NOMO-1 (cell line): ENCODE measurements at regions not wholly inside any gene's neighbourhood (a gene's known extent, or its start where the extent isn't known, plus 50 kb on each side); places are given as distances from the start of the nearest gene placed in this dataset.
"Not testable (repeated sequence)": the region's sequence is repeated elsewhere in the genome, so short reads cannot be mapped to it uniquely, and the experiment has no call there.

ENCODE experiments used
- DNase-seq, 2 experiments: peaks; one replicate each; lab custom pipeline; 2025; ENCODE audit not compliant: unreplicated experiment in 2 of 2; lab: John Stamatoyannopoulos, UW

GRCh38 chr5:91500758-91501157, 117.6 kb upstream of the ARRDC3 start:
- no peak for DNase-seq

GRCh38 chr5:91499943-91500531, 116.9 kb upstream of the ARRDC3 start:
- peak in 1 of 2 experiments; percentile 36 for DNase-seq

DNA sequence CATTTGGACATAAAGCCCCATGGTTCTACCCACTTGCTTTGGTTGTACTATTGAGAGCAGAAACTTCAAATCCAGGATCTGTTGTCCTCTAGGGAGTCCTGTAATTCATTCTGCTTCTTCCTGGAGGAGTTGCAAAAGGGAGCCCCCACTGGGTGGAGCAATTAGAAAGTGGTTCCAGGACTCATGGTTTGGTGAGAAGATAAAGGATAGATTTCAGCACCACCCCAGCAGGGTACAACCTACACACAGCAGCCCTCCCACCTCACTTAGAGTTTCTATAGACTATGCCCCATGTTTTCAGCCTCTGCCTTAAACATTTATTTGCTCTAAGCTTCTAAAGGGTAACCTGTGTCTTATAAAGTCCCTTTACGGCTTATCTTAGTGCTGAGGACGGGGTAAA, 112.6 kb upstream of the ARRDC3 start:
- no peak for DNase-seq

GRCh38 chr5:91494447-91494996, 111.4 kb upstream of the ARRDC3 start:
- DNase-seq: peak in 1 of 2 experiments; percentile 10

- DNase-seq: no peak
Observed at GRCh38 chr5:91493086-91493485, 110.0 kb upstream of the ARRDC3 start.

GRCh38 chr5:91491229-91491628, 108.1 kb upstream of the ARRDC3 start:
- no peak for DNase-seq

GRCh38 chr5:91490316-91490715, 107.2 kb upstream of the ARRDC3 start:
- DNase-seq: no peak

GRCh38 chr5:91487420-91487819, 104.3 kb upstream of the ARRDC3 start:
- DNase-seq: no peak

GRCh38 chr5:91486638-91487037, 103.5 kb upstream of the ARRDC3 start:
- DNase-seq: no peak

GRCh38 chr5:91484662-91485061, 101.5 kb upstream of the ARRDC3 start:
- no peak for DNase-seq

GRCh38 chr5:91479376-91479775, 96.3 kb upstream of the ARRDC3 start:
- DNase-seq: not testable (repeated sequence)

GRCh38 chr5:91478096-91478495, 95.0 kb upstream of the ARRDC3 start:
- no peak for DNase-seq

GRCh38 chr5:91477408-91477807, 94.3 kb upstream of the ARRDC3 start:
- no peak for DNase-seq

- DNase-seq: no peak
Observed at GRCh38 chr5:91474201-91474600, 91.1 kb upstream of the ARRDC3 start.

GRCh38 chr5:91472631-91473030, 89.5 kb upstream of the ARRDC3 start:
- DNase-seq: no peak

GRCh38 chr5:91469517-91470165, 86.5 kb upstream of the ARRDC3 start:
- DNase-seq: peak; percentile 54 to 85

GRCh38 chr5:91468651-91469422, 85.7 kb upstream of the ARRDC3 start:
- peak; percentile 2 to 57 for DNase-seq

DNA sequence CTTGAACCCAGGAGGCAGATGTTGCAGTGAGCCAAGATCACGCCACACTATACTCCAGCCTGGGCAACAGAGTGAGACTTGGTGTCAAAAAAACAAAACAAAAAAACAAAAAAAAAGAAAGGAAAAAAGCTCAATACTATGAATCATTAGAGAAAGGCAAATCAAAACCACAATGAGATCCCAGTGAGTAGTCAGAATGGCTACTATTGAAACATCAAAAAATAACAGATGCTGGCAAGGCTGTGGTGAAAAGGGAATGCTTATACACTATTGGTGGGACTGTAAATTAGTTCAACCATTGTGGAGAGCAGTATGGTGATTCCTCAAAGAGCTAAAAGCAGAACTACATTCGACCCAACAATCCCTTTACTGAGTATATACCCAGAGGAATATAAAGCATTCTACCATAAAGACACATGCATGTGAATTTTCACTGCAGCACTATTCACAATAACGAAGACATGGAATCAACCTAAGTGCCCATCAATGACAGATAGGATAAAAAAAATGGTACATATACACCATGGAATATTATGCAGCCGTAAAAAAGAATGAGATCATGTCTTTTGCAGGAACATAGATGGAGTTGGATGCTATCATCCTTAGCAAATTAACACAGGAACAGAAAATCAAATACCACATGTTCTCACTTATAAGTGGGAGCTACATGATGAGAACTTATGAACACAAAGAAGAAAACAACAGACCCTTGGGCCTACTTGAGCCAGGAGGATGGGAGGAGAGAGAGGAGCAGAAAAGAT, 81.9 kb upstream of the ARRDC3 start:
- DNase-seq: no peak

- DNase-seq: no peak
Observed at GRCh38 chr5:91457681-91458058, 74.6 kb upstream of the ARRDC3 start.

DNA sequence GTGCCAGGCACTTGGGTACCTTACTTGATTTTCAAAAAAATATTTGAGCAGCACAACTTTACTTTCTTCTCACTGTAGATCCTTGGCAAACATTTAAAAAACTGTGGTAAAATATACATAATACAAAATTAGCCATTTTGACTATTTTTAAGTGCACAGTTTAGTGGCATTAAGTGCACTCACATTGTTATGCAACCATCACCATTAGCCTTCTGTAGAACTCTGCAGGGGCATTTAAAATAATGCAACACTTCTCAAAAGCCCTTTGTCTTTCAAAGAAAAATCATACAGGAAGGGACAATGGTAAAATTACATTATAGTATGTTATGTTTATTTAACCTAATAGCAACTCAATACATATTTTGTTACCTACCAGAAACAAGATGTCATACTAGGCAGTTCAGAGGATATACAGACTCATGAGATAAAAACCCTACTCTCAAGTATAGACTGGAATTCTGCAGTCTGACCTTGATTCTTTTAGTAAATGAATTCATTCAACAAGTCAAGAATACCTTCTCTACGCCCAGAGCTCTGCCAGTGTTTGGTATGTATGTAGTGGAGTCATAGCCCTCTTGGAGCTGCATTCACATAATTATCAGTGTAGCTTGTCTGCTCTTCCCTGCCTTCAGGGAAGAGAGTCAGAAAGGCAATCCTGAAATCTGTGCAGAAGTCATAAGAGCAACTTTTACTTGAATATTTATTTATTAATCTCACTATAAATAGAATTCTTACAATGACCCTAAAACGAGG, 74.0 kb upstream of the ARRDC3 start:
- peak in 1 of 2 experiments; percentile 12 for DNase-seq
